ENCODE measurements at regions not wholly inside any gene's neighbourhood (a gene's known extent, or its start where the extent isn't known, plus 50 kb on each side); places are given as distances from the start of the nearest gene placed in this dataset.

DNA sequence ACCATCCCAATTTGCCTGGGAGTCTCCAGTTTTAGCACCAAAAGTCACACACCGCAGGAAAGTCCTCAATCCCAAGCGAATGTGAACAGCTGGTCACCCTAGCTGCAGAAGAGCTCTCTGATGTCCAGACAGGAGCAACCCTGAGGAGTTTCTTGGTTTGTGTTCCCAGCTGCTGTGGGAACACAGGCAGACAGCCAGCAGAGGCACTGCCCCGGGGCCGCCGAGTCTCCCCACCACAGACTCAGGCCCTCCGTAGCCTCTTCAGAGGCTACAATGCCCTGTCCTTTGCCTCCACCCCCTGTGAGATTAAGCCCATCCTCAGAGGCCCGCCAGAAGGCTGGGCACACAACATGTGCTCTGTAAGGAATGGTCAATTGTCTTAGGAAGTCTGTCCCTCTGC is 111.5 kb downstream of the TTC32 start:
- Histone ChIP-seq H3K9me3 (ENCODE audit: control insufficient read depth, insufficient read depth, low read depth, low read length) (no peaks in the 10 kb centered on the region), H3K27me3 (ENCODE audit: control insufficient read depth, insufficient read depth, low read length) (no peaks in the 10 kb centered on the region), H3K36me3 (ENCODE audit: control insufficient read depth, insufficient read depth, low read length) (no peaks in the 10 kb centered on the region), H3K4me1 (ENCODE audit: control insufficient read depth, insufficient read depth, low read length) (no peaks in the 10 kb centered on the region; the same call in 1 of the 2 replicates), H3K27ac (ENCODE audit: low read length) (no peak overlapping the region), H3K4me3 (ENCODE audit: low read depth in 2 of 2, low read length in 2 of 2) (no peak overlapping the region)
- ChIA-PET POLR2A (interaction anchor here (0.7 kb wide), 1 partner anchor 101 kb away, joined by 3 read pairs; no protein-coding TSS in a partner anchor), CTCF (no interaction called here)
- DNase-seq (ENCODE audit: low read depth, low spot score) = no peak
- in situ Hi-C loops (cut with HindIII; ENCODE audit: low pct_unique_long_range_greater_than_20kb, low sequenced_read_pairs) (no loop called here), intact Hi-C loops (cut with micrococcal nuclease; ENCODE audit: unreplicated experiment) (no loop called here)
- no TSS peak for BruUV-seq (replicated peaks)
- no peak for ATAC-seq
- TF ChIP-seq POLR2AphosphoS5 (IDR thresholded peaks at IDR 0.05; ENCODE audit: low read depth, low read length) (no peak), REST (IDR thresholded peaks at IDR 0.05; ENCODE audit: insufficient read depth in 1 of 2, low read depth in 2 of 2, low read length in 1 of 2) (no peak)
- TF ChIP-seq, protein P1, sequence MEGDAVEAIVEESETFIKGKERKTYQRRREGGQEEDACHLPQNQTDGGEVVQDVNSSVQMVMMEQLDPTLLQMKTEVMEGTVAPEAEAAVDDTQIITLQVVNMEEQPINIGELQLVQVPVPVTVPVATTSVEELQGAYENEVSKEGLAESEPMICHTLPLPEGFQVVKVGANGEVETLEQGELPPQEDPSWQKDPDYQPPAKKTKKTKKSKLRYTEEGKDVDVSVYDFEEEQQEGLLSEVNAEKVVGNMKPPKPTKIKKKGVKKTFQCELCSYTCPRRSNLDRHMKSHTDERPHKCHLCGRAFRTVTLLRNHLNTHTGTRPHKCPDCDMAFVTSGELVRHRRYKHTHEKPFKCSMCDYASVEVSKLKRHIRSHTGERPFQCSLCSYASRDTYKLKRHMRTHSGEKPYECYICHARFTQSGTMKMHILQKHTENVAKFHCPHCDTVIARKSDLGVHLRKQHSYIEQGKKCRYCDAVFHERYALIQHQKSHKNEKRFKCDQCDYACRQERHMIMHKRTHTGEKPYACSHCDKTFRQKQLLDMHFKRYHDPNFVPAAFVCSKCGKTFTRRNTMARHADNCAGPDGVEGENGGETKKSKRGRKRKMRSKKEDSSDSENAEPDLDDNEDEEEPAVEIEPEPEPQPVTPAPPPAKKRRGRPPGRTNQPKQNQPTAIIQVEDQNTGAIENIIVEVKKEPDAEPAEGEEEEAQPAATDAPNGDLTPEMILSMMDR (IDR thresholded peaks at IDR 0.05) = no peak

DNA sequence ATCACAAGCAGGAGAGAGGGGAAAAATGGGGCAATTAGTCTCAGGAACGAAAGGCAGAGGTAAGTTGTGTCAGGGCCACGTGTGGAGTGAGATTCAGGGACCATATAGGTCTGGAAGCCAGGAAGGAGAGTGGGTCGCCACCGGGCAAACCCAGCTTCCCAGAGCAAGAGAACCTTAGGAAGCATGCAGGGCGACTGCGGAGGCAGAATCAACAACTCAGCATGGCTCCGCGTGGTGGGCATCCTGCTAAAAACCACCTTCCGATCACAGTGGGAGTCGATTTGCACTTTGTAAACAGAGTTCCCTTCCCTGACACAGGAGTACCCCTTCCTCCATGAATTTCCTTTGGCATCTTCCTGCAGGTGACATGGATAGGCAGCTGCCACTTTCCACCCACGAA is 114.6 kb downstream of the TTC32 start:
- Histone ChIP-seq H3K27ac (ENCODE audit: low read length) (no peak overlapping the region), H3K4me3 (ENCODE audit: low read depth in 2 of 2, low read length in 2 of 2) (no peak overlapping the region), H3K9me3 (ENCODE audit: control insufficient read depth, insufficient read depth, low read depth, low read length) (no peaks in the 10 kb centered on the region), H3K36me3 (ENCODE audit: control insufficient read depth, insufficient read depth, low read length) (no peaks in the 10 kb centered on the region), H3K4me1 (ENCODE audit: control insufficient read depth, insufficient read depth, low read length) (no peaks in the 10 kb centered on the region; the same call in 1 of the 2 replicates), H3K27me3 (ENCODE audit: control insufficient read depth, insufficient read depth, low read length) (no peaks in the 10 kb centered on the region)
- no peak for ATAC-seq
- POLR2A ChIA-PET = no interaction called here
- CTCF ChIA-PET = no interaction called here
- no peak for DNase-seq (ENCODE audit: low read depth, low spot score)
- TF ChIP-seq REST (IDR thresholded peaks at IDR 0.05; ENCODE audit: insufficient read depth in 1 of 2, low read depth in 2 of 2, low read length in 1 of 2) = no peak
- no peak for TF ChIP-seq SIN3A (IDR thresholded peaks at IDR 0.05; ENCODE audit: borderline replicate concordance, insufficient read depth, low read depth, low read length)
- TF ChIP-seq TCF7L2 (IDR thresholded peaks at IDR 0.05; ENCODE audit: low read depth, low read length) = no peak
- TF ChIP-seq, protein P1 (IDR thresholded peaks at IDR 0.05) = no peak
- TF ChIP-seq POLR2AphosphoS5 (IDR thresholded peaks at IDR 0.05; ENCODE audit: low read depth, low read length) = no peak
- intact Hi-C loops (cut with micrococcal nuclease; ENCODE audit: unreplicated experiment) = no loop called here
- in situ Hi-C loops (cut with HindIII; ENCODE audit: low pct_unique_long_range_greater_than_20kb, low sequenced_read_pairs) = no loop called here
- BruUV-seq (replicated peaks) = no TSS peak
